IPS DF 6.9 (cell line): ENCODE measurements at regions not wholly inside any gene's neighbourhood (a gene's known extent, or its start where the extent isn't known, plus 50 kb on each side); places are given as distances from the start of the nearest gene placed in this dataset.
"Not testable (repeated sequence)": the region's sequence is repeated elsewhere in the genome, so short reads cannot be mapped to it uniquely, and the experiment has no call there.

Source experiments
- DNase-seq: peaks from one replicate; pipeline ENCODE4 v3.0.0-alpha.2; 2013; ENCODE audit warnings: low read depth, low spot score
- H3K27ac ChIP-seq: one replicate; pipeline ENCODE4 v1.5.1; 2013; ENCODE audit warnings: low read length, control low read depth
- H3K27me3 ChIP-seq: 2 replicates; pipeline ENCODE4 v1.6.1; 2013; ENCODE audit warnings: mild to moderate bottlenecking, low read length; ENCODE audit not compliant: control insufficient read depth, insufficient read depth
- H3K36me3 ChIP-seq: 2 replicates; pipeline ENCODE4 v1.6.1; 2013; ENCODE audit warnings: low read length; ENCODE audit not compliant: control insufficient read depth, insufficient read depth
- H3K4me1 ChIP-seq: 2 replicates; pipeline ENCODE4 v1.6.1; 2013; ENCODE audit warnings: low read length; ENCODE audit not compliant: control insufficient read depth, insufficient read depth
- H3K4me3 ChIP-seq: 2 replicates; pipeline ENCODE4 v1.5.1; 2013; ENCODE audit warnings: mild to moderate bottlenecking, low read length
- H3K9me3 ChIP-seq: 2 replicates; pipeline ENCODE4 v1.6.1; 2013; ENCODE audit warnings: low read length, inconsistent platforms; ENCODE audit not compliant: control insufficient read depth, insufficient read depth
- WGBS: extraction: QIAGEN DNeasy Blood & Tissue Kit; methylation state at CpG from one replicate; pipeline ENCODE4 v1.1.7; 2013; ENCODE audit warnings: mixed read lengths, missing lambda C conversion rate; ENCODE audit not compliant: insufficient read length, insufficient coverage; 5-methylcytosine and 5-hydroxymethylcytosine counted together

GRCh38 chr16:77014441-77014840 lies 176.5 kb upstream of the MON1B start:
- H3K9me3 ChIP-seq: peaks cover 1% of the 10 kb centered on the region; the same call in 1 of the 2 replicates
- H3K27ac ChIP-seq: no peak overlapping the region
- H3K27me3 ChIP-seq: no peaks in the 10 kb centered on the region
- H3K36me3 ChIP-seq: no peaks in the 10 kb centered on the region
- DNase-seq: no peak
- no peak overlapping the region for H3K4me3 ChIP-seq
- no CpG with 5 or more reads among the region's 2 CpGs for WGBS
- no peaks in the 10 kb centered on the region for H3K4me1 ChIP-seq

- H3K36me3 ChIP-seq: no peaks in the 10 kb centered on the region
- no CpG with 5 or more reads among the region's 1 CpG for WGBS
- H3K27me3 ChIP-seq: no peaks in the 10 kb centered on the region
- no peak for DNase-seq
- H3K4me1 ChIP-seq: no peaks in the 10 kb centered on the region
- no peak overlapping the region for H3K4me3 ChIP-seq
- H3K9me3 ChIP-seq: no peaks in the 10 kb centered on the region
- H3K27ac ChIP-seq: no peak overlapping the region
These were observed 160.4 kb upstream of the MON1B start for GRCh38 chr16:77030600-77030999.

- H3K36me3 ChIP-seq: no peaks in the 10 kb centered on the region
- no peak for DNase-seq
- H3K27ac ChIP-seq: no peak overlapping the region
- no peak overlapping the region for H3K4me3 ChIP-seq
- no CpG with 5 or more reads among the region's 2 CpGs for WGBS
- H3K9me3 ChIP-seq: 0 out of 2 replicates have a peak, but pooled peaks cover under 1% of the 10 kb centered on the region
- no peaks in the 10 kb centered on the region for H3K27me3 ChIP-seq
- H3K4me1 ChIP-seq: no peaks in the 10 kb centered on the region
These were observed 157.5 kb upstream of the MON1B start for GRCh38 chr16:77033516-77033915.

- H3K4me1 ChIP-seq: no peaks in the 10 kb centered on the region
- no peaks in the 10 kb centered on the region for H3K27me3 ChIP-seq
- 0 out of 2 replicates have a peak, but pooled peaks cover 1% of the 10 kb centered on the region for H3K9me3 ChIP-seq
- H3K27ac ChIP-seq: no peak overlapping the region
- DNase-seq: no peak
- no peaks in the 10 kb centered on the region for H3K36me3 ChIP-seq
- no peak overlapping the region for H3K4me3 ChIP-seq
These were observed 155.6 kb upstream of the MON1B start for GRCh38 chr16:77035361-77035760.

GRCh38 chr16:77037696-77038347 lies 153.2 kb upstream of the MON1B start:
- no peaks in the 10 kb centered on the region for H3K4me1 ChIP-seq
- no CpG with 5 or more reads among the region's 2 CpGs for WGBS
- H3K36me3 ChIP-seq: no peaks in the 10 kb centered on the region
- H3K9me3 ChIP-seq: 0 out of 2 replicates have a peak, but pooled peaks cover 1% of the 10 kb centered on the region
- DNase-seq: no peak
- H3K27ac ChIP-seq: no peak overlapping the region
- no peak overlapping the region for H3K4me3 ChIP-seq
- H3K27me3 ChIP-seq: no peaks in the 10 kb centered on the region

GRCh38 chr16:77041468-77041867 lies 149.5 kb upstream of the MON1B start:
- no peaks in the 10 kb centered on the region for H3K36me3 ChIP-seq
- H3K27ac ChIP-seq: no peak overlapping the region
- no peaks in the 10 kb centered on the region for H3K4me1 ChIP-seq
- no peaks in the 10 kb centered on the region for H3K27me3 ChIP-seq
- DNase-seq: no peak
- no peak overlapping the region for H3K4me3 ChIP-seq
- WGBS: no CpG with 5 or more reads among the region's 5 CpGs
- H3K9me3 ChIP-seq: peaks cover 3% of the 10 kb centered on the region; the same call in 1 of the 2 replicates

GRCh38 chr16:77043076-77043475 lies 147.9 kb upstream of the MON1B start:
- no peak for DNase-seq
- Histone ChIP-seq H3K9me3 (peaks cover 3% of the 10 kb centered on the region; the same call in 1 of the 2 replicates), H3K27me3 (no peaks in the 10 kb centered on the region), H3K4me3 (no peak overlapping the region), H3K4me1 (no peaks in the 10 kb centered on the region), H3K36me3 (no peaks in the 10 kb centered on the region), H3K27ac (no peak overlapping the region)
- WGBS: no CpG with 5 or more reads among the region's 1 CpG

- no peak overlapping the region for H3K27ac ChIP-seq
- H3K9me3 ChIP-seq: peaks cover 2% of the 10 kb centered on the region; the same call in 1 of the 2 replicates
- H3K4me3 ChIP-seq: no peak overlapping the region
- H3K36me3 ChIP-seq: no peaks in the 10 kb centered on the region
- no peaks in the 10 kb centered on the region for H3K27me3 ChIP-seq
- no peaks in the 10 kb centered on the region for H3K4me1 ChIP-seq
- DNase-seq: no peak
- WGBS: no CpG with 5 or more reads among the region's 4 CpGs
These were observed 144.8 kb upstream of the MON1B start for GRCh38 chr16:77046206-77046605.

GRCh38 chr16:77048085-77048484 lies 142.9 kb upstream of the MON1B start:
- no peak for DNase-seq
- peaks cover 2% of the 10 kb centered on the region; the same call in 1 of the 2 replicates for H3K9me3 ChIP-seq
- no peaks in the 10 kb centered on the region for H3K36me3 ChIP-seq
- no peak overlapping the region for H3K4me3 ChIP-seq
- H3K27ac ChIP-seq: no peak overlapping the region
- H3K27me3 ChIP-seq: no peaks in the 10 kb centered on the region
- no peaks in the 10 kb centered on the region for H3K4me1 ChIP-seq

GRCh38 chr16:77049577-77049976 lies 141.4 kb upstream of the MON1B start:
- no peaks in the 10 kb centered on the region for H3K4me1 ChIP-seq
- peaks cover 2% of the 10 kb centered on the region; the same call in 1 of the 2 replicates for H3K9me3 ChIP-seq
- H3K4me3 ChIP-seq: no peak overlapping the region
- no peak for DNase-seq
- H3K27ac ChIP-seq: no peak overlapping the region
- WGBS: no CpG with 5 or more reads among the region's 4 CpGs
- H3K27me3 ChIP-seq: no peaks in the 10 kb centered on the region
- no peaks in the 10 kb centered on the region for H3K36me3 ChIP-seq

- not testable (repeated sequence) for DNase-seq, H3K4me3 ChIP-seq, H3K27me3 ChIP-seq, H3K36me3 ChIP-seq, H3K9me3 ChIP-seq, H3K27ac ChIP-seq, H3K4me1 ChIP-seq
These were observed 134.4 kb upstream of the MON1B start for GRCh38 chr16:77056597-77056996.
